Endothelial cell of umbilical vein (primary cell): ENCODE measurements at regions not wholly inside any gene's neighbourhood (a gene's known extent, or its start where the extent isn't known, plus 50 kb on each side); places are given as distances from the start of the nearest gene placed in this dataset.

ENCODE experiments used
- BruUV-seq: library from RNA; stranded (reverse); fragments of 400-500 nt; replicated peaks from 2 replicates; lab custom pipeline; 2021; lab: Mats Ljungman, UMichigan
- CTCF ChIA-PET: fragments of 300-600, 350-600 bp; sonication (Branson Sonifier 250); formaldehyde crosslinking; loops from one replicate; lab custom pipeline; 2021; ENCODE audit warnings: antibody characterized with exemption, inconsistent platforms; lab: Charles Lee
- POLR2A ChIA-PET: fragments of 300-600, 350-600 bp; sonication (Branson Sonifier 250); formaldehyde crosslinking; loops from one replicate; lab custom pipeline; 2021; ENCODE audit warnings: antibody characterized with exemption, inconsistent platforms; lab: Charles Lee
- DNase-seq: peaks from one replicate; pipeline ENCODE4 v3.0.0-alpha.2; 2011; ENCODE audit warnings: low read depth, low spot score
- FAIRE-seq: peaks from 2 replicates; lab custom pipeline; 2011; peaks lifted over from hg19 to GRCh38; lab: Jason Lieb, UNC
- H2AFZ ChIP-seq: 2 replicates; pipeline ENCODE4 v1.6.0; 2012; ENCODE audit warnings: low read depth, low read length, control low read depth, inconsistent platforms
- H3K27ac ChIP-seq: 2 replicates; pipeline ENCODE4 v1.5.1; 2011; ENCODE audit warnings: low read depth, mild to moderate bottlenecking, control low read depth, low read length, moderate library complexity; ENCODE audit not compliant: insufficient read depth
- H3K27me3 ChIP-seq, 2 experiments: 2 replicates each; pipeline versions ENCODE4 v1.6.0 to v1.6.1; 2011; ENCODE audit warnings: low read length in 2 of 2, mixed read lengths in 1 of 2; ENCODE audit not compliant: control insufficient read depth in 2 of 2, insufficient read depth in 2 of 2
- H3K36me3 ChIP-seq, 2 experiments: 2 replicates in 1 of 2; 3 replicates in 1 of 2; pipeline ENCODE4 v1.5.1; 2011; ENCODE audit warnings: low read length in 2 of 2, mild to moderate bottlenecking in 1 of 2, moderate library complexity in 1 of 2; ENCODE audit not compliant: control insufficient read depth in 2 of 2, insufficient read depth in 2 of 2; ENCODE audit errors: extremely low read depth in 1 of 2
- H3K4me1 ChIP-seq: 3 replicates; pipeline ENCODE4 v1.5.1; 2011; ENCODE audit warnings: mild to moderate bottlenecking, low read length; ENCODE audit not compliant: control insufficient read depth, insufficient read depth; ENCODE audit errors: extremely low read depth
- H3K4me2 ChIP-seq: 2 replicates; pipeline ENCODE4 v1.6.1; 2011; ENCODE audit warnings: low read length, control low read depth, mixed read lengths; ENCODE audit not compliant: insufficient read depth
- H3K4me3 ChIP-seq, 3 experiments: fragments of 200-600 bp in 1 of 3; sonication (generic), shearing (Covaris generic) in 1 of 3; replicated peaks in 1 of 3; 2 replicates each; pipeline ENCODE4 v1.5.1; 2011 to 2016; ENCODE audit warnings: control low read depth in 3 of 3, low read length in 3 of 3, mild to moderate bottlenecking in 2 of 3, inconsistent platforms in 1 of 3, low read depth in 1 of 3, moderate library complexity in 1 of 3; ENCODE audit not compliant: insufficient read depth in 1 of 3
- H3K79me2 ChIP-seq: 2 replicates; pipeline ENCODE4 v1.6.0; 2012; ENCODE audit warnings: low read length, inconsistent platforms; ENCODE audit not compliant: control insufficient read depth, insufficient read depth
- H3K9ac ChIP-seq: replicated peaks from 2 replicates; pipeline ENCODE3; 2011; ENCODE audit warnings: low read length, control low read depth; ENCODE audit not compliant: insufficient read depth; ENCODE audit errors: extremely low read depth
- H3K9me1 ChIP-seq: replicated peaks from 3 replicates; pipeline ENCODE4 v1.6.0; 2011; ENCODE audit warnings: mild to moderate bottlenecking, low read length; ENCODE audit not compliant: control insufficient read depth, insufficient read depth; ENCODE audit errors: extremely low read depth
- H3K9me3 ChIP-seq: replicated peaks from 2 replicates; pipeline ENCODE4 v1.5.1; 2012; ENCODE audit warnings: low read length, inconsistent platforms; ENCODE audit not compliant: control insufficient read depth, insufficient read depth
- H4K20me1 ChIP-seq: replicated peaks from 2 replicates; pipeline ENCODE3; 2011; ENCODE audit warnings: mild to moderate bottlenecking, low read length; ENCODE audit not compliant: control insufficient read depth, insufficient read depth; ENCODE audit errors: extremely low read depth
- EZH2 ChIP-seq: IDR thresholded peaks from 2 replicates; pipeline ENCODE4 v1.6.1; 2012; ENCODE audit warnings: borderline replicate concordance, low read depth, mild to moderate bottlenecking, moderate library complexity, low read length, inconsistent platforms; ENCODE audit not compliant: severe bottlenecking
- FOS ChIP-seq: IDR thresholded peaks from 2 replicates; pipeline ENCODE4 v1.6.1; 2011; ENCODE audit warnings: mild to moderate bottlenecking, low read length, moderate library complexity, borderline replicate concordance; ENCODE audit not compliant: insufficient read depth
- GATA2 ChIP-seq: IDR thresholded peaks from 2 replicates; pipeline ENCODE4 v1.7.0; 2011; ENCODE audit warnings: low read depth, mild to moderate bottlenecking, moderate library complexity, mixed read lengths, low read length; ENCODE audit not compliant: insufficient read length, insufficient read depth
- JUN ChIP-seq: IDR thresholded peaks from 2 replicates; pipeline ENCODE4 v1.6.1; 2011; ENCODE audit warnings: borderline replicate concordance, low read depth; ENCODE audit not compliant: insufficient read length, insufficient read depth
- MAX ChIP-seq: IDR thresholded peaks from 2 replicates; pipeline ENCODE4 v1.6.1; 2011; ENCODE audit not compliant: insufficient read depth, insufficient read length
- MYC ChIP-seq: IDR thresholded peaks from one replicate; pipeline ENCODE4 v1.6.1; 2011; ENCODE audit warnings: mild to moderate bottlenecking, low read depth, low read length
- POLR2A ChIP-seq: IDR thresholded peaks from 2 replicates; pipeline ENCODE4 v1.6.1; 2012; ENCODE audit warnings: low read depth, mild to moderate bottlenecking, control low read depth, low read length
- POLR2AphosphoS5 ChIP-seq: IDR thresholded peaks from 2 replicates; pipeline ENCODE4 v1.6.1; 2012; ENCODE audit warnings: low read depth, mild to moderate bottlenecking, control low read depth, low read length, moderate library complexity; ENCODE audit not compliant: insufficient read depth
- dilution Hi-C: fragments of 300-500 bp; cut with MboI; formaldehyde crosslinking; loops from one replicate; pipeline ENCODE4 v1.15.0; 2019; ENCODE audit warnings: low sequenced_read_pairs; ENCODE audit not compliant: extremely low pct_ligation_motif_present
- intact Hi-C: fragments of 100-400 bp; cut with micrococcal nuclease; formaldehyde crosslinking; loops from one replicate; pipeline ENCODE4 v1.10.0; 2022
- TF ChIP-seq, protein P1 (sequence below), 2 donors: IDR thresholded peaks; 1 replicate in 1 of 2; 2 replicates in 1 of 2; pipeline ENCODE4 v1.5.1; 2011; ENCODE audit warnings: low read length in 2 of 2, mild to moderate bottlenecking in 2 of 2, moderate library complexity in 2 of 2, control low read depth in 1 of 2, inconsistent platforms in 1 of 2, low read depth in 1 of 2; ENCODE audit not compliant: insufficient read depth in 1 of 2; ENCODE audit errors: extremely low read depth in 1 of 2

- intact Hi-C loops (no loop called here), dilution Hi-C loops (no loop called here)
- ChIA-PET POLR2A (no interaction called here), CTCF (no interaction called here)
- no peak for TF ChIP-seq EZH2
- TF ChIP-seq, protein P1, sequence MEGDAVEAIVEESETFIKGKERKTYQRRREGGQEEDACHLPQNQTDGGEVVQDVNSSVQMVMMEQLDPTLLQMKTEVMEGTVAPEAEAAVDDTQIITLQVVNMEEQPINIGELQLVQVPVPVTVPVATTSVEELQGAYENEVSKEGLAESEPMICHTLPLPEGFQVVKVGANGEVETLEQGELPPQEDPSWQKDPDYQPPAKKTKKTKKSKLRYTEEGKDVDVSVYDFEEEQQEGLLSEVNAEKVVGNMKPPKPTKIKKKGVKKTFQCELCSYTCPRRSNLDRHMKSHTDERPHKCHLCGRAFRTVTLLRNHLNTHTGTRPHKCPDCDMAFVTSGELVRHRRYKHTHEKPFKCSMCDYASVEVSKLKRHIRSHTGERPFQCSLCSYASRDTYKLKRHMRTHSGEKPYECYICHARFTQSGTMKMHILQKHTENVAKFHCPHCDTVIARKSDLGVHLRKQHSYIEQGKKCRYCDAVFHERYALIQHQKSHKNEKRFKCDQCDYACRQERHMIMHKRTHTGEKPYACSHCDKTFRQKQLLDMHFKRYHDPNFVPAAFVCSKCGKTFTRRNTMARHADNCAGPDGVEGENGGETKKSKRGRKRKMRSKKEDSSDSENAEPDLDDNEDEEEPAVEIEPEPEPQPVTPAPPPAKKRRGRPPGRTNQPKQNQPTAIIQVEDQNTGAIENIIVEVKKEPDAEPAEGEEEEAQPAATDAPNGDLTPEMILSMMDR (IDR thresholded peaks at IDR 0.05; ENCODE audit: extremely low read depth in 1 of 2, insufficient read depth in 1 of 2, low read depth in 1 of 2, low read length in 2 of 2): no peak
- TF ChIP-seq FOS: no peak
- TF ChIP-seq GATA2: no peak
- no peak for TF ChIP-seq MYC
- no peak for TF ChIP-seq JUN
- TF ChIP-seq POLR2AphosphoS5: no peak
- TF ChIP-seq MAX: no peak
- TF ChIP-seq POLR2A: no peak
- Histone ChIP-seq H3K79me2 (no peaks in the 10 kb centered on the region), H4K20me1 (no peaks in the 10 kb centered on the region), H3K36me3 (no peaks in the 10 kb centered on the region), H3K4me1 (no peaks in the 10 kb centered on the region), H3K4me3 (no peak overlapping the region), H2AFZ (no peak overlapping the region), H3K9me1 (no peaks in the 10 kb centered on the region), H3K27ac (no peak overlapping the region), H3K4me2 (no peak overlapping the region), H3K9ac (no peak overlapping the region), H3K27me3 (no peaks in the 10 kb centered on the region), H3K9me3 (no peaks in the 10 kb centered on the region)
- DNase-seq (no peak), FAIRE-seq (no peak)
- BruUV-seq: no TSS peak
Measured at GRCh38 chr7:19375976-19376375, 230.8 kb upstream of the FERD3L start.
